ENCODE measurements at regions not wholly inside any gene's neighbourhood (a gene's known extent, or its start where the extent isn't known, plus 50 kb on each side); places are given as distances from the start of the nearest gene placed in this dataset.

DNA sequence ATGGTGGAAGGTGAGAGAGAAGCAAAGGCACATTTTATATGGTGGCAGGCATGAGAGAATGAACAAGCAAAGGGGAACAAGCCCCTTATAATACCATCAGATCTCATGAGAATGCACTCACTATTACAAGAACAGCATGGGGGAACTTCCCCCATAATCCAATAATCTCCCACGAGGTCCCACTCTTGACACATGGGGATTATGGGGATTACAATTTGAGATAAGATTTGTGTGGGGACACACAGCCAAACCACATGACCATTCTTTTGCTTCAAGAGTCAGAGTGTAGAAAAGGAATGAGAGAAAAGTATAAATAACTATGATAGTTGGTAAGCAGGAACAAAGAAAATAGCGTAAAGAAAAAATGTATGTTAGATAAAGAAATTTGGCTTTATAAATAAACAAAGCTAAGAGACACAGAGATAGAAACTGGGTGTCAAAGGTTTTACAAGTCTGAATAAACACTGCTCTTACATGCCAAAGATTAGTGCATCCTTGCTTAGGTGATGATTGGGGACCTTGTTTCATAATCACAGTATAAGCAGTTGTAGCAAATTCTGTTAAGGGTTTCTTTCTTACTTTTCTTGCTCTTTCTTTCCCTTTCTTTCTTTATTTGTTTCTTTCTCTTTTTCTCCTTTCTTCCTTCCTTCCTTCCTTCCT lies 91.9 kb upstream of the PAPPA start:
- no peak for DNase-seq (ENCODE audit: low spot score)
- no peak overlapping the region for H3K9ac ChIP-seq (ENCODE audit: low read depth in 1 of 2, low read length in 2 of 2)
- no peaks in the 10 kb centered on the region for H3K36me3 ChIP-seq (ENCODE audit: control insufficient read depth in 4 of 4, insufficient read depth in 3 of 4, low read depth in 1 of 4, low read length in 3 of 4)
- TF ChIP-seq, protein P1, sequence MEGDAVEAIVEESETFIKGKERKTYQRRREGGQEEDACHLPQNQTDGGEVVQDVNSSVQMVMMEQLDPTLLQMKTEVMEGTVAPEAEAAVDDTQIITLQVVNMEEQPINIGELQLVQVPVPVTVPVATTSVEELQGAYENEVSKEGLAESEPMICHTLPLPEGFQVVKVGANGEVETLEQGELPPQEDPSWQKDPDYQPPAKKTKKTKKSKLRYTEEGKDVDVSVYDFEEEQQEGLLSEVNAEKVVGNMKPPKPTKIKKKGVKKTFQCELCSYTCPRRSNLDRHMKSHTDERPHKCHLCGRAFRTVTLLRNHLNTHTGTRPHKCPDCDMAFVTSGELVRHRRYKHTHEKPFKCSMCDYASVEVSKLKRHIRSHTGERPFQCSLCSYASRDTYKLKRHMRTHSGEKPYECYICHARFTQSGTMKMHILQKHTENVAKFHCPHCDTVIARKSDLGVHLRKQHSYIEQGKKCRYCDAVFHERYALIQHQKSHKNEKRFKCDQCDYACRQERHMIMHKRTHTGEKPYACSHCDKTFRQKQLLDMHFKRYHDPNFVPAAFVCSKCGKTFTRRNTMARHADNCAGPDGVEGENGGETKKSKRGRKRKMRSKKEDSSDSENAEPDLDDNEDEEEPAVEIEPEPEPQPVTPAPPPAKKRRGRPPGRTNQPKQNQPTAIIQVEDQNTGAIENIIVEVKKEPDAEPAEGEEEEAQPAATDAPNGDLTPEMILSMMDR (IDR thresholded peaks at IDR 0.05; ENCODE audit: low read depth, low read length, missing input control): no peak
- TF ChIP-seq GABPA (IDR thresholded peaks at IDR 0.05 in 1 of 2, conservative IDR thresholded peaks at IDR 0.05 in 1 of 2) (no peak), RAD21 (IDR thresholded peaks at IDR 0.05) (no peak), NR2F2 (IDR thresholded peaks at IDR 0.05) (no peak), JUND (IDR thresholded peaks at IDR 0.05) (no peak), HNF4A (conservative IDR thresholded peaks at IDR 0.05) (no peak), YY1 (IDR thresholded peaks at IDR 0.05) (no peak), HNF4G (IDR thresholded peaks at IDR 0.05) (no peak), TAF1 (conservative IDR thresholded peaks at IDR 0.05) (no peak), FOXA1 (IDR thresholded peaks at IDR 0.05) (no peak), FOXA2 (IDR thresholded peaks at IDR 0.05) (no peak)
- TF ChIP-seq, protein P2, sequence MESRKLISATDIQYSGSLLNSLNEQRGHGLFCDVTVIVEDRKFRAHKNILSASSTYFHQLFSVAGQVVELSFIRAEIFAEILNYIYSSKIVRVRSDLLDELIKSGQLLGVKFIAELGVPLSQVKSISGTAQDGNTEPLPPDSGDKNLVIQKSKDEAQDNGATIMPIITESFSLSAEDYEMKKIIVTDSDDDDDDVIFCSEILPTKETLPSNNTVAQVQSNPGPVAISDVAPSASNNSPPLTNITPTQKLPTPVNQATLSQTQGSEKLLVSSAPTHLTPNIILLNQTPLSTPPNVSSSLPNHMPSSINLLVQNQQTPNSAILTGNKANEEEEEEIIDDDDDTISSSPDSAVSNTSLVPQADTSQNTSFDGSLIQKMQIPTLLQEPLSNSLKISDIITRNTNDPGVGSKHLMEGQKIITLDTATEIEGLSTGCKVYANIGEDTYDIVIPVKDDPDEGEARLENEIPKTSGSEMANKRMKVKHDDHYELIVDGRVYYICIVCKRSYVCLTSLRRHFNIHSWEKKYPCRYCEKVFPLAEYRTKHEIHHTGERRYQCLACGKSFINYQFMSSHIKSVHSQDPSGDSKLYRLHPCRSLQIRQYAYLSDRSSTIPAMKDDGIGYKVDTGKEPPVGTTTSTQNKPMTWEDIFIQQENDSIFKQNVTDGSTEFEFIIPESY (IDR thresholded peaks at IDR 0.05): no peak
- TF ChIP-seq, protein P3, sequence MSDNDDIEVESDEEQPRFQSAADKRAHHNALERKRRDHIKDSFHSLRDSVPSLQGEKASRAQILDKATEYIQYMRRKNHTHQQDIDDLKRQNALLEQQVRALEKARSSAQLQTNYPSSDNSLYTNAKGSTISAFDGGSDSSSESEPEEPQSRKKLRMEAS (IDR thresholded peaks at IDR 0.05): no peak
- TF ChIP-seq, protein P4, sequence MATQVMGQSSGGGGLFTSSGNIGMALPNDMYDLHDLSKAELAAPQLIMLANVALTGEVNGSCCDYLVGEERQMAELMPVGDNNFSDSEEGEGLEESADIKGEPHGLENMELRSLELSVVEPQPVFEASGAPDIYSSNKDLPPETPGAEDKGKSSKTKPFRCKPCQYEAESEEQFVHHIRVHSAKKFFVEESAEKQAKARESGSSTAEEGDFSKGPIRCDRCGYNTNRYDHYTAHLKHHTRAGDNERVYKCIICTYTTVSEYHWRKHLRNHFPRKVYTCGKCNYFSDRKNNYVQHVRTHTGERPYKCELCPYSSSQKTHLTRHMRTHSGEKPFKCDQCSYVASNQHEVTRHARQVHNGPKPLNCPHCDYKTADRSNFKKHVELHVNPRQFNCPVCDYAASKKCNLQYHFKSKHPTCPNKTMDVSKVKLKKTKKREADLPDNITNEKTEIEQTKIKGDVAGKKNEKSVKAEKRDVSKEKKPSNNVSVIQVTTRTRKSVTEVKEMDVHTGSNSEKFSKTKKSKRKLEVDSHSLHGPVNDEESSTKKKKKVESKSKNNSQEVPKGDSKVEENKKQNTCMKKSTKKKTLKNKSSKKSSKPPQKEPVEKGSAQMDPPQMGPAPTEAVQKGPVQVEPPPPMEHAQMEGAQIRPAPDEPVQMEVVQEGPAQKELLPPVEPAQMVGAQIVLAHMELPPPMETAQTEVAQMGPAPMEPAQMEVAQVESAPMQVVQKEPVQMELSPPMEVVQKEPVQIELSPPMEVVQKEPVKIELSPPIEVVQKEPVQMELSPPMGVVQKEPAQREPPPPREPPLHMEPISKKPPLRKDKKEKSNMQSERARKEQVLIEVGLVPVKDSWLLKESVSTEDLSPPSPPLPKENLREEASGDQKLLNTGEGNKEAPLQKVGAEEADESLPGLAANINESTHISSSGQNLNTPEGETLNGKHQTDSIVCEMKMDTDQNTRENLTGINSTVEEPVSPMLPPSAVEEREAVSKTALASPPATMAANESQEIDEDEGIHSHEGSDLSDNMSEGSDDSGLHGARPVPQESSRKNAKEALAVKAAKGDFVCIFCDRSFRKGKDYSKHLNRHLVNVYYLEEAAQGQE (IDR thresholded peaks at IDR 0.05): no peak
- TF ChIP-seq, protein P5, sequence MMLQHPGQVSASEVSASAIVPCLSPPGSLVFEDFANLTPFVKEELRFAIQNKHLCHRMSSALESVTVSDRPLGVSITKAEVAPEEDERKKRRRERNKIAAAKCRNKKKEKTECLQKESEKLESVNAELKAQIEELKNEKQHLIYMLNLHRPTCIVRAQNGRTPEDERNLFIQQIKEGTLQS (IDR thresholded peaks at IDR 0.05): no peak
- H3K27me3 ChIP-seq (ENCODE audit: control insufficient read depth in 4 of 4, insufficient read depth in 4 of 4, low read length in 3 of 4): no peaks in the 10 kb centered on the region
- no peak overlapping the region for H3K4me3 ChIP-seq (ENCODE audit: low read depth in 1 of 3, low read length in 3 of 3)
- H3K4me1 ChIP-seq (ENCODE audit: control insufficient read depth in 4 of 4, insufficient read depth in 4 of 4, low read length in 3 of 4): no peaks in the 10 kb centered on the region
- WGBS: 60% methylated on average over 2 of the region's 2 CpGs
- H3K27ac ChIP-seq (ENCODE audit: low read depth in 1 of 2, low read length in 2 of 2): no peak overlapping the region
- no peaks in the 10 kb centered on the region for H3K9me3 ChIP-seq (ENCODE audit: control insufficient read depth in 4 of 4, low read length in 3 of 4)

DNA sequence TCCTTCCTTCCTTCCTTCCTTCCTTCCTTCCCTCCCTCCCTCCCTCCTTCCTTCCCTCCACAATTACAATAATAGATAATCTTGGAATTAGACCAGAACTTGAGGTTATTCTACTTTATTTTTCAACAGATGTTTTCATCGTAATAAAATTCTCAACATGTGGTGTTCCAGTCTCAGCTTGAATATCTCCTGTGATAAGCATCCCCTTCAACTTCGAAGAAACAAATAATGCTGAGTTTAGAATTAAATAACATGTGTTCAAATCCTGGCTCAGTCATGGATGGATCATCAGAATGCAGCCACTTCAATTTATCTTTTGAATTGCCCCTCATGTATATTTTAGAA lies 91.4 kb upstream of the PAPPA start:
- no peak overlapping the region for H3K9ac ChIP-seq (ENCODE audit: low read depth in 1 of 2, low read length in 2 of 2)
- no peaks in the 10 kb centered on the region for H3K36me3 ChIP-seq (ENCODE audit: control insufficient read depth in 4 of 4, insufficient read depth in 3 of 4, low read depth in 1 of 4, low read length in 3 of 4)
- 78% methylated on average over 2 of the region's 2 CpGs for WGBS
- no peaks in the 10 kb centered on the region for H3K4me1 ChIP-seq (ENCODE audit: control insufficient read depth in 4 of 4, insufficient read depth in 4 of 4, low read length in 3 of 4)
- H3K4me3 ChIP-seq (ENCODE audit: low read depth in 1 of 3, low read length in 3 of 3): no peak overlapping the region
- DNase-seq (ENCODE audit: low spot score): no peak
- no peak overlapping the region for H3K27ac ChIP-seq (ENCODE audit: low read depth in 1 of 2, low read length in 2 of 2)
- H3K27me3 ChIP-seq (ENCODE audit: control insufficient read depth in 4 of 4, insufficient read depth in 4 of 4, low read length in 3 of 4): no peaks in the 10 kb centered on the region
- H3K9me3 ChIP-seq (ENCODE audit: control insufficient read depth in 4 of 4, low read length in 3 of 4): no peaks in the 10 kb centered on the region
- TF ChIP-seq, protein P4 (IDR thresholded peaks at IDR 0.05): no peak
- TF ChIP-seq YY1 (IDR thresholded peaks at IDR 0.05) (no peak), EGR1 (IDR thresholded peaks at IDR 0.05; ENCODE audit: low read depth in 2 of 2) (no peak), NR2F2 (IDR thresholded peaks at IDR 0.05) (no peak), HNF4G (IDR thresholded peaks at IDR 0.05) (no peak), FOXA1 (IDR thresholded peaks at IDR 0.05) (no peak), FOXA2 (IDR thresholded peaks at IDR 0.05) (no peak)
- TF ChIP-seq, protein P1 (IDR thresholded peaks at IDR 0.05; ENCODE audit: low read depth, low read length, missing input control): no peak
- TF ChIP-seq, protein P5 (IDR thresholded peaks at IDR 0.05): no peak
- TF ChIP-seq, protein P3 (IDR thresholded peaks at IDR 0.05): no peak

Measured in liver (tissue), 8 donors.